GM19463 (cell line): ENCODE measurements at regions not wholly inside any gene's neighbourhood (a gene's known extent, or its start where the extent isn't known, plus 50 kb on each side); places are given as distances from the start of the nearest gene placed in this dataset.

Experiments used
- ATAC-seq: cut with Tn5 transposase; IDR thresholded peaks from one replicate; pipeline ENCODE4 v1.9.1; 2021; ENCODE audit warnings: mild to moderate bottlenecking, moderate library complexity; ENCODE audit not compliant: unreplicated experiment

DNA sequence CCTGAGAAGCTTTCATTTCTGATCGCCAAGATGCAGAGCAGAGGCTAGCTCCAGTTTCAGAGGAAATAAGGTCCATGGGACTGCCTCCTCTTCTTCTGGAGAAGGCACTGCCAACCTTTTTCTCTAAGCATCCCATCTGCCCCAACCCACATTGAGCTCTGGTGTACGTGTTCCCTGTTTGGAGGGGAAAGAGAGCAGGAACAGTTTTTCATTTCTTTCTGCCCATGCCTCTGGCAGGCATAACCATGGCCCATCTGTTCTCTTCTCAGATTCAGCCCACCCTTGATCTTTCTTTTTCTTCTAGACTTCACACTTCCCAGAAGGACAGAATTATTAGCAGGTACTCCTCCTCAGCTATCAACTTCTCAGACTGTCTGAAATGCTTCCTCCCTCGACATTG, 1110.3 kb upstream of the KLHL29 start:
- no peak for ATAC-seq

DNA sequence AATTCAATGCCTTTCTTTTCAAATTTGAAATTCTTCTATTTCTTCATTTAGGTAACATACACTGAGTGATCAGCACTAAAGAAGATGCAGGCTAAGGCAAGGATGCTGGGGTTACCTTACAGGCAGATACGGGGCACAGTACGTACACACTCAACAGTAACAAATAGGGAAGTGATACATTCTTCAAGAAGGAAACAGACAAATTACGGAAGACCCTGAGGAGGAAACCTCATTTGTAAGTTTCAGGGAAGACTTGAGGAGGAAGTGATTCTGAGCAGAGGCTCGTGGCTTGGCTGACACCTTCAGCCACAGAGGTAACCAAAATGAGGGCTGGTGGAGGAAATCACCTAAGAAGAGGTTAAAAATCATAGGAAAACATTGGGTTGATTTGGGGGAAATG, 1108.3 kb upstream of the KLHL29 start:
- no peak for ATAC-seq

DNA sequence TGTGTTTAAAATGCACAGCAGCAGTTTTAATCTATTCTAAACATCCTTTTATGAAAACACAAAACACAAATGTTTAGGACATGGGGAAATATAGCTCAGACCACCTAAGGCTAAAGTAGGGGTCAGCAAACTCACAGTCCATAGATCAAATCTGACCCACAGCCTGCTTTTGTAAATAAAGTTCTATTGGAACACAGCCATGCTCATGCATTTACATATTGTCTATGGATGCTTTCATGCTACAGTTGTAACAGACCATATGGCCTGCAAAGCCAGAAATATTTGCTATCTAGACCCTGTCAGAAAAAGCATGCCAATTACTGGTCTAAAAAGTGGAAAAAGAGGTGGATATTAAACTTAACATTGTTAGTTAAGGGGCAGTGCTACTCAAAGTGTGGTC, 1105.4 kb upstream of the KLHL29 start:
- no peak for ATAC-seq

DNA sequence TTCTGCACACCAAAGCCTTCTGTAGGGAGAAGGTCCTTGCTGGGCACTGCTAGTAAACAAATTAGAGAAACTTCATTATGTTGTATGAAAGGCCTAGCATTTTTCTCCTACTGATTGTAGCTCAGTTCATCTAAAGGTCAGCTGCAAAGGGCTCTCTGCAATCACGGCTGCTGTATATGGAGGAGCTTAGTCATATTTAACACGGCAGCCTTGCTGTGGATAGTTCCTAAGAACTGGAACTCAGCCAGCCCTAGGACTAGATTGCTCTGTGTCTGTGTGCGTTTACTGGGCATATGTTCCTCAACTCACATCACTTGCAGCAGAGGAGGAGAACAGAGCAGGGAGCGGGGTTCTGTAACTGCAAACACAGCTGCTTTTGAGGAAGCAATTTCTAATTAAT, 1103.9 kb upstream of the KLHL29 start:
- ATAC-seq, result no peak

DNA sequence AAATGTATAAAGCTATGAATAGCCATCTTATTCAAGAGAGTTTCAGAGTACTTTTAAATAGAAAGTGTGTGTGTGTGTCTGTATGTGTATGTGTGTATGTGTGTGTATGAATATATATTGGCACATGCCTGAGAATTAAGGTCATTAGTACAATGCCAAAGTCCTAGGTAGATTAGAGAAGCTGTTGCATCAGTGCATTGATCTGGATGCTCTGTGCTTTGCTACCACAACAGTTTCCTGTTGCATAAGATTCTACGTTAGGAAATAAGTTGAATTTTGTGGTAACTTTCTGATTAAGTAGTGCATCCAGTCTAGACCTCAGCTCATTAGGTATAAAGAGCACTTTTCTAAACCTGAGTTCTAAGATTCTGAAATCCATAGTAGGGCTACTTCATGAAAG, 1102.8 kb upstream of the KLHL29 start:
- ATAC-seq, result no peak

DNA sequence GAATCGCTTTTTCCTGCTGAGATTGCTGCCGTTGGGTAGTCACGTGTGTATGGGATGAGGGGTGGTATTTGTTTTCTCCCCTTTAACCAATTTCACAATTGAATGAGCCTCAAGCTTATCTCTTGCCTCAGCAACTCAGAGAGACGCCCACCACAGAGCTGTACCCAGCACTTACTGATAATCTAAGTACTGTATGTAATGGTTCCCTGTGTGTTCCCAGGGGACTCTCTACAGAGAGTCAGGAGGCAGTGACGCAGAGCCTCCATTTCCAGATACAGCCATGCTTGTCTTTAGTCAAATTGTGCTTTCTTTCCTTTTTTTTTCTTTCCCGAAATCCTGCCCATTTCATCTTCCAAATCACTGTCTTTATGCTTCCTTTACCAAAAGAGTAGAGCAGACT, 1102.1 kb upstream of the KLHL29 start:
- no peak for ATAC-seq

DNA sequence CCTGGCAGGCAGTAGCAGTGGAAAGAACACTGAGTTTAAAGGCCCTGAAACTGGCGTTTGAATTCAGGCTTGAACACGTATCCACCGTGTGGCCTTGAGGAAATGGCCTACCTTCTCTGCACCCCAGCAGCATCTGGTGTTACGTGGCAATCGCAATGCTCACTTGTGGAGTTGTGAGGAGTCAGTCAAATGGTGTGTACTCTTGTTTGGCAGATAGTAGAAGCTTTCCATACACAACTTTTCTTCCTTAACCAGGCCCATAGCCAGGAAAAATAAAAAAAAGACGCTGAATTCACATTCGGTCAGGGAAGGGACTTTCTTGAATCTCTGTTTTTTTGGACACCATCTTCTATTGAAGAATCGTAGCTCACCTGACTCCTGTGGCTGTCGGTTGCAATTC, 1101.5 kb upstream of the KLHL29 start:
- ATAC-seq, result no peak

DNA sequence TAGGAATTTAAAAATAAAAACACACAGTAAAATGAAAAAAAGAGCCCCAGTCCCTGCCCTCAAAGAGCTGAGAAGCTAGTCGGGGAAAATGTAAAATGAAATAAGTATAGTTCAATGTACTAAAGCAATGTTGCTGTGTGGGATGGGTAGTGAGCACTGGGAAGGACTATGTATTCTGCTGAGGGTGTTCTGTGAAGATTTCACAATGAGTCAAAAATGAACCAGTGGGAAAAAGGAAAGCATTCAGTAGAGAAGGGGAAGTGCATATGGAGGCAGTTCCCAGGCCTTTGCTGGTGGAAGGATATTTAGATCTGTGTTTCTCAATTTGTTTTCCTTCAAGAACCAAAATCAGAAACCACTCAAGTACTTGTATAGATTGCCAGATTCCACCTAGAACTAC, 1094.7 kb upstream of the KLHL29 start:
- no peak for ATAC-seq

DNA sequence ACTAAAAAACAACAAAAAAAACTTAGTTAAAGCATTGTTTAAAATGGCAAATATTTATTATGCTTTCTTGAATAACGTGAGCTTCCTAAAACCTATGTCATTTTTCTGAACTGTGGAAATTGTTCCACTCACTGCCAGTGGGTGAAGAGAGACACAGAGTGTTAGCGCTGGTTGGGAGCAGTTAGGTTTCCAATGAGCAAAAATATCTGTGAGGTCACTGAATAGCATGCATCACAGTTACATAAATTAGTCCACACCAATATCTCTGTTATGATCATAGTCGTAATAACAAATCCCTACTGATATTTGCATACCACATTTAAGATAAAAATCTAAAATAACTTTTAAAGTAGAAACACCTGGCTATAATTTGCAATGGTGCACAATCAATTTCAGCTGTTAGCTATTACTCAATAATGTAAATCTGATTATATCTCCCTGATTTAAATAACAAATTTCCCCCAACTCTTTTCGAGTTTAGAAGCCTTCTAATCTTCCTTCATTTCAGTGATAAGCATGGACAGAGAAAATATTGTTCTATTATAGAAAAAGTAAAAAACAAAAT, 1094.0 kb upstream of the KLHL29 start:
- ATAC-seq, result no peak

DNA sequence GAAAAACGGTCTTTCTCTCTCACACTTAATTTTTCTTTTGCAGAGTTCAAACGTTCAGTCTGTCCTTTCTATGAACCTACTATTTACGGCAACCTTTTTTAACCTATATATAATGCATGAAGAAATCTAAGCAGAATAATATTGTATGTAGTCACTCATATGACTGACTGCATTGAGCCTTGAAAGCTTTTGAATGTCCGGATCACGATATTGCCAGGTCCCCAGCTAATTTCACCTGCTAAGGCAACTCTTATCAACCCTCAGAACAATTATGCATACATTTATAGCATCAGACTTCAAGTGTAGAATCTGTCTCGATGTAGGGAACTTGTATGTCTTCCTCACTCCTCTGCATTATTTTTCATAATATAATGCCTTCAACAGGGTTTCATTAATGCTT, 1083.8 kb upstream of the KLHL29 start:
- ATAC-seq, result no peak

DNA sequence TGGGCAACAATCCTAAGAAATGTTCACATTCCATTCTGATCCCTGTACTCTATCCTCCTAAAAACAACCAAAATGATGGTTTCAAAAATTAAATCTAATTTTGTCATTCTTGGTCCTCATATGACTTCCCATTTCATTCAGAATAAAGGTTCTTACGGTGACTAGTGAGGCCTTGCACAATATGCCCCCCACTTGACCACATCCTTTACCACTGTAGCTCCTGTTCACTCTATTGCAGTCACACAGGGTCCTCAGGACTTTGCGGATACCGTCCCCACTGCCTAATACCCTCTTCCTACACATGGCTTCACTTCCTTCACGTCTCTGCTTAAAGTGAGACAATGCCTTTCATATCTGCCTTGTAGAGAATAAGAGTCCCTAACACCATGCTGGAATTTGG, 1058.7 kb upstream of the KLHL29 start:
- ATAC-seq, result no peak

DNA sequence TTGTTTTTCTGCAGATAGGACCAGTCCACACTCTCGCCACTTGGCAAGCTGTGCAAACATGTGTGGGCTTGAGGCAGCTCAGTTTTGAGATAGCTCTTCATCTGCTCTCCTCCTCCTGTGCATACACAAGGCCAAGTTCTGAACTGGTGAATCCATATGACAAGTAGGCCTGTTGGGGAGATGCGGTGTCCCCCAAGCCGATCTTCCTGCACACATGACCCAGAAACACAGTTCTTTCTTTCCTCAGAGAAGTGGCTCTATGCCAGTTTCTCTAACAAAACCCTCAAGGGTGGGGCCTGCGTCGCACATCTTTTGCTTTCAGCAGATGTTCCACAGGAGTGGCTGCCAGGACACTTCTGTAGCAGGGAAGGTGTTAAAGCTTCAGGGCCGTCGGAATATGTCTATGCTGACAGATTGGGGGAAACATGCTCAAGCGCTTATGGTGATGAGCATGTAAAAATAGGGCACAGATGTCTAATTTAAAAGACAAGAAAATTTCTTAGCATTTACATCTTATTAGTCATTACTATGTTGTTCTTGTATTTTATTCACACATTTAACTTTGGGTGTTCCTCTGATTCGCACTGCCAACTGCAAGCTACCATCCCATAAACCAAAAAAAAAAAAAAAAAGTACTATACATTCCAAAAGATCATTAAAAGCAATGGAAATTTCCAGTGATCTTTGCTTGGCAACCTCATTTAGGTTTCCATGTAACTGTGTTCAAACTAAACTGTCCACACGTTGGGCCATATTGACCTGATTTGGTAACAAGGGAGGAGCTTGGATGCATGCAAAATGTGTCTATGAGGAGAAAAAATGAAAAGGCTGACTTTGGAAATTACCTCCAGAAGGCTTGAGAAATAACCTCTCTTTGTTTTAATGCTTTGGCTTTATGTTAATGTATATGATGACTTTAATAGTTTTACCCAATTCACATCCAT, 1055.5 kb upstream of the KLHL29 start:
- ATAC-seq, result no peak

DNA sequence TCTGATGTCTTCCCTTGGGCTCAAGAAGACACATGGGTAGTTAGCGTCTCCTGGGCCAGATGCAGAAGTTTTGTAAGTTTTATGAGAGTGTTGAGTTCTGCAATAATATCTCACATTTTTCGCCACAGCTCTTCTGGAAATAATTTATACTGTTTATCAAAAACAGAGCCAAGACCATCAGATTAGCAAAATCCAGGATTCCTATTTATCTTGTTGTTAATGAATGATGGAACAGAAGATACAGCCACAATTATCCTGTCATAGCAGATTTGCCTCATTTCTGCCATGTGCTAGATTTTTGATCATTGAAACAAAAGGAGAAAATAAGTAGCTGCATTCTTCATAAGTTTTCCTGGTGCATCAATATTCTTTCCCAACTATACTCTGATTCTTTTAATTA, 1048.6 kb upstream of the KLHL29 start:
- ATAC-seq, result no peak

DNA sequence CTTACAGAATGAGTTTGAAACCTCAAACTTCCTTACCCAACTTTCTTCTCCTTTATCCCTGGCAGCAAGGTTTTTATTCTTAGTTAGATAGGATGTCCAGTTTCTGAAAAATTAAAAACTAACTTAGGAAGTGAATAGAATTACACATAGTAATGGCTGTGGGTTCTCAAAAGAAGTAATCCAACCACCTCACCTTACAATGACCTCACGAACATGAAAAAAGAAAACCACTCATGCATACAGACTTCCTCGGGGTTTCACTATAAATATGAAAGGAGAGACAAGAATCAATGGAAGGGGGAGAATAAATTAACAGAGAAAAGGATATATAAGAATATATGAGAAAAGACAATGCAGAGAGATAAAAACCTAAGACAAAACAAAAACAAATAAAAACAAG, 1044.3 kb upstream of the KLHL29 start:
- ATAC-seq, result no peak

DNA sequence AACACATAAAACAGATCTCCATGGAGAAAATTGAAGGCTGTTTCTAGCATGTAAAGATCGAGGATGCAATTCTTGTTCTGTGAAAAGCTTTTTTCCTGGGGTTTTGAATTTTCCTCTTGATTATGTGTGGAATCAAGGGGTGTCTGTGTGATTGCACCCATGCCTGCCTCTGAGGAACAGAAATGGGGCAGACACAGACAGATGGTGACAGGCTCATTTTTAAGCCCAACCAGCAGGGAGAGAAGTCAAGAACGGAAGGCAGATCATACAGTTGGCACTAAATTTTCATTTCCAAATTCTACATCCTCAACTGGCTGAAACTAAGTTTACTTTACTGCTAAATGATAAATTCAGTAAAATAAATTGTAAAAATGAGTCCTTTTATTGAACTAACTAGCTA, 1037.7 kb upstream of the KLHL29 start:
- ATAC-seq, result no peak

DNA sequence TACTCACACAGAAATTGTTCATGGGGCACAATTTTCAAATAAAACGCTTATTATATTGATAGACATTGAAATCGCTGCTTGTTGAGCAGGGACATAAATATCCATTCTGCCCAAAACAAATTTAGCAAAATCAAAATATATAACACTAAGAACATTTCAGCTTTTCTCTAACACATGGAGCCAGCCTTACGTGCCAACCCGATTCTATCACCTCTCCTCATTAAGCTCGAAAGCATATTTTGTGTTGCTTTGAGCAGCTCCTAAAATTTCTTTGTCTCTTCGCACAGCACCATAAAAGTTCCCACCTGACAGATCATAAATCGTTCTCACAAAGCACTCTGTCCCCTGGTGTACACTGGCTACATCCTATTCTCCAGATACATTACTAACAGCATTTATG, 1034.4 kb upstream of the KLHL29 start:
- no peak for ATAC-seq

DNA sequence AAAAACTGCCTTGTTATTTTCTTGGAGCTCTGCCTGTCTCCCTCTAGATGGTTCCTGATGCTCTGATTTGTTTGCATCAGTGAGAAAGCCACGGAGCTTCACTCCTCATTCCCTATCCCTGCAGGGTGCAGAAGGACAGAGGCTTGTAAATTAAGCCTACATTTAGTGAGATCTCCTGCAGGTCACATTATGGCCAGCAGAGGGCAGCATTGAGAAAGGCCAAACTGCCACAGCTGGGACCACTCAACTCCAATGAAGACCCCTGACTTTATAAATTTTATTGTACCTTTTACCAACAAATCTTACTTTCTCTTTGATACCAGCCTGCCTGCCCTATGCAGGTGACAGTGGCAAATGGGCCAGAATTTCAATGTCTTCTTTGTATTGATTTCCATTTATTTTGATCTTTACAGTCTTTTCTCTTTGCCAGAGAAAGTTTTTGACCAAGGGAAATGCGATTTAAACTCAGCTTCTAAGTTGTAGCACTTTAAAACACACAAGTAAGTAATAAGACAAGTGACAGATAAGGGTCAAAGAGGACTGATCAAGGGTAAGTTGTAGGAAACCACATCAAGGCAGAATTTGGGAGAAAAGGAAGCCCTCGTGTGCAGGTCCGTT, 1029.1 kb upstream of the KLHL29 start:
- peak; percentile 75 for ATAC-seq

DNA sequence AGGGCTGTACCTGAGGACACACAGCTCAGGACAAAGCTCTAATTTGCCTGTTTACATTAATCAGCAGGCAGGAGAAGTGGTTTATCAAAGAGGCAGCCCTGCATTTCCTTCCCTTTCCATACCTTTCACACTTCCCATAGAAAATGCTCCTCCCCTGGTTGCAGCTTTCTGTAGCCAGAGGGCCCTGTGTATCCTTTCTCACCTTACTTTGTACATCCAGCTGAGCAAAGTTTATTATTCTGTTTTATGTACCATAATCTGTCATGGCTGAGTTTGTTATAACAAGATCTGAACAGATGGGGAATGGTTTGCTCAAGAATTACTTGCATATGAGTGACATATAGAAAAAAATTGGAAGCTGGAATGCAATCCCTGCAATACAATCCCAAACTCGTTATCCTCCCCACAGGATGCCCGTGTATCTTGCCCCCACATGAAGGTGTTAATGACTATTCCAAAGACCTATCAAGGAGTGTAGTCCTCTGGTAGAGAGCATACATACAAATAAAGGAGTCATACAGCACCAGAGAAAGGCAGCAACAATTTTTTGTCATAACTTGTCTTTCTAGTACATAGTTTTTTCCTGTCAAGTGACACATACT, 1025.8 kb upstream of the KLHL29 start:
- no peak for ATAC-seq

DNA sequence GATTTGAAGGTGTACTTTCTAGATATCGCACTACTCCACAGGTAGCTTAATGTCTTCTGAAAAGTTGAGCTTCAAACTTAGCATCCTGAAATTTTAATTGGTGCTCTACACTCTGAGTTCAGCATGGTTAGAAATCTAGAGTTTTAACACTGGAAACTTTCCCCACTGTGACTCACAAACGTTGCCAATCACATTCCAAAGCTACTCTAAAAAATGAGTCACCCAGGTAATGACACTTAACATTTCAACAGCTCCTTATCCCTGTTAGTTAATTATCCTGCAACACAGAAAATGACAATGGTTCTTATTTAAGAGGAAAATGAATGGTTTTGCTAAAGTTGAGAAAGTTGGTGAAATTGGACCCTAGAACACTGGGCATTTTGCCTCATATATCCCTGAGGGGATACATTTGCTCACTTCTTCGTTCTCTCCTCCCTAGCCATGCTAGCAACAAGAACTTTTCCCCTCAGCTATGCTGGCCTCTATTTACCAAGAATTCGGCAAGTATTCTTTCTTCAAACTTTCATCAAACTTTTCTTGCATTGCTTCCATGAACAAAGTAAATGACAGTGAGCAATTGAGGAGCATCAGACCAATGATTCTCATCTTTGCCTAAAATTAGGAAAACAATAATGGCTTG, 1024.1 kb upstream of the KLHL29 start:
- ATAC-seq, result no peak

DNA sequence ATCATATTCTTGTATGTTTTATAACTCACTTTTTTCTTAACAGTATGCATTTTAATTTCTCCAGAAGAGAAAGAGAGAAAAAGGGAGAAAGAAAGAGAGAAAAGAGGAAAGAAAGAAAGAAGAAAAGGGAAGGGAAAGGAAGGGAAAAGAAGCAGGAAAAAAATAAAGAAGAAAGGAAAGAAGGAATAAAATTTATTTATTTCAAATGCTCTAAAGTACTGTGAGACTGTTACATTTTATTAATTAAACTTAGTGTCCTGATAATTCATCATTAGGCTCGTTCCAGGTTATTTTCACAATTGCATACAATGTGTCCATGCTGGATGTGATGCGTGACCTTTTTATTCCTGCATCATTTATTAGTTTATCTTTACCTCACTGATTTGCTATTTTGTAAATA, 1023.4 kb upstream of the KLHL29 start:
- ATAC-seq, result no peak

DNA sequence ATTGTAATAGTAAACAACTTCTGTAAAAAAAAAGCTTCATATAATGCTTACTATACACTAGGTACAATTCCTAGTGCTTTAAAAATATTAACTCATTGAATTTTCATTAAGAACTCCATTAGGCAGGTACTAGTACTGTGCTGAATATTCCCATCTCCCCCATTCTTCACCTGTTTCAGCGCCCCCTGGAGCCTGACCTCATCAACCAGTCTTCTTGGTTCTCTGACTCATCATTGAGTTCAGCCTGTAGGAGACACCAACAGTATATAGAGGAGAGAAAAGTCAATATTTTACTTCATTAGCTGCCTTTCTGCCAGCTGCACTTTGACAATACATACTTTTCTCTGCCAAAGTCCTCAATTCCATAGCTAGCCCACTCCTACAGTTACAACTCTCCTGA, 1009.9 kb upstream of the KLHL29 start:
- ATAC-seq, result no peak
